SKM-1 treated with dmso at 0.1 percent for 144 hours (cell line): ENCODE measurements at regions not wholly inside any gene's neighbourhood (a gene's known extent, or its start where the extent isn't known, plus 50 kb on each side); places are given as distances from the start of the nearest gene placed in this dataset.

ENCODE experiments used
- DNase-seq: peaks from one replicate; lab custom pipeline; 2025; ENCODE audit not compliant: unreplicated experiment; lab: John Stamatoyannopoulos, UW

DNA sequence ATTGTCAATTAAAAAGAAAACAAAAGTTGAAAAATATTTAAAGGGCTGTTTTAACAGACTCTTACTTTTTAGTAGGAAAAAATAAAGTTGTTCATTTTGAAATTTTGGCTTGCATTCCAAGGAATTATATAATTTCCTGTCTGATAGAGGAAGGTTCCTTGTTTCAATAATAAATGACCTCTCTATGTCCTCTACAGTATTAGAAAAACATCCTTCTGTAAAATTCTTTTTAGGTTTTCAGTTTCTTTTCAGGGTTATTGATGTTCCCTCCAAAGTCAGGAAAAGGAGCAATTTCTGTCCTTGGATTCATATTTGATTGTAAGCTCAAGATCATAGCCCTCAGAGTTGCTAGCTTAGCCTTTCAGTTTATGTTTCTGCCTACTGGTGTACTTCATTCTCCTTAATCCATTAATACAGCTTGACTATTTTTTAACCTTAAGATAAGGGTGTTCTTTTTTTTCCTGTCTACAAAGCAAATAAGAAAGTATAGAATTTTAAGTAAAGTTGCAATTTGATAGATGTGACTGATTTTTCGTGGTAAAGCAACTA is 125.2 kb upstream of the COL3A1 start:
- DNase-seq = no peak

DNA sequence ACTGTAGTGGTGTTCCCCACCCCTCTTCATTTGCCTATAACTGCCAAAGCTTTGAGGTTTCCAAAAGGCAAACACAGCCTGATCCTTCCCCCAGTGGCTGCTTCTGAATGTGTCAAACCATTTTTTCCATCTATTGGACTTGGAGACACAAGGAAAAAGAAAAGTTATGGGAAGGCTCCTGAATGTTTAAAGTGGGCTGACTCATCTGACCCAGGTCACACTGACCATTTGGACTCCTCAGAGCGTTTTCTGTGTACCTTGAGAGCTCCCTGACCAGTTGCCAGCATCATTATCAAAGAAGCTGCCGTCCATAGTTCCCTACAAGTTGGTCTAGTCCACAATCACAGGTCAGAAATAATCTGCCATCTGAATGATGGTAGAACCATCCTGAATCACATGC is 123.4 kb upstream of the COL3A1 start:
- DNase-seq = no peak

DNA sequence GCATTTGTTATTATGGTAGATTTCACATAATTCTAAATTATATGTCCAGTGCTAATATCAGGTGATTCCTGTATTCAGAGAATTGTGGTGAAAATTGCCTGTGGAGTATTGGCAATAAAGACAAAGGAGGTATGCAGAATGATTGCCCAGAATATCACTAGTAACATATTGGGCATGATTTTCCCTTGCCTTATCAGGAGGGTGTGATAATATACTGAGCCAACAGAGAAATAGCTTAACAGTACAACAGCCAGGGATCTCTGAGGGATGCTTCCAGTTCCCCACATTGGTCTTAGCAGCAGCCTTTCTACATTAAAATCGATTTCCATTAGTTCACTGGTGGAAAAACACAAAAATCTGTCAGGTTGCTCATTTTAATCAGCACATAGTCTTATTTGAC is 122.9 kb upstream of the COL3A1 start:
- no peak for DNase-seq

DNA sequence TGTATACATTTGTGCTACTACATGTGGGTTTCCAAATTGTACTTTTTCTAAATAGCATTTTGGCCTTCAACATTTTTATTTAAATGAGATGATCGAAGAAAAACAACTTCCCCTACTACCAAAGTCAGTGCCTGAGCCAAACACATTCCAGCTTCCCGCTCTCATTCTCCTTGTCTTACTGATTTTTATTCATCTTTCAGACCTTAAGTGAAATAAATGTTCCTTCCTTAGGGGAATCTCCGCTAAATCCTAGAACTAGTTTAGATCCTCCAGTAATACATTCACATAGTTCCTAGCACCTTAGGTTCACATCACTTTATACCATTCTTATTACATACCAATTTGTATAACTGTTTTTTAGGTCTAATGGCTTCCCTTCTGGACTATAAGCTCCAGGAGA is 122.3 kb upstream of the COL3A1 start:
- no peak for DNase-seq

DNA sequence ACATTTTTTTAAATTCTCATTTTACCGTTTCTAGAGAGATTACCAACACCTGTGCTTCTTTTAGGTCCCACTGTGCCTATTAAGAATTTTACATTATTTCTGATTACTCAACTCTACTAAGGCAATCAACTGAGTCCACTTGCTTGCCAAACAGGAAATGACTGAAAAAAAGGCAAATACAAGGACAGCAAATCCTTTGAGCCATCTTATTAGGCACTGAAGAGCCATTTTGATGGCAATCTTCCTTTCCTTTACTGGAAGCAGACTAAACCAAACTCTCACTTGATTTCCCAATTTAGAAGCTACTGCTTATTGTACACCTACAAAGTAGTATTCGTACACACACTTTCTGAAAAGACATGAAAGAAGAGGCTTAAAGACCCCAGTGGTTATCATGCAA is 121.4 kb upstream of the COL3A1 start:
- no peak for DNase-seq

DNA sequence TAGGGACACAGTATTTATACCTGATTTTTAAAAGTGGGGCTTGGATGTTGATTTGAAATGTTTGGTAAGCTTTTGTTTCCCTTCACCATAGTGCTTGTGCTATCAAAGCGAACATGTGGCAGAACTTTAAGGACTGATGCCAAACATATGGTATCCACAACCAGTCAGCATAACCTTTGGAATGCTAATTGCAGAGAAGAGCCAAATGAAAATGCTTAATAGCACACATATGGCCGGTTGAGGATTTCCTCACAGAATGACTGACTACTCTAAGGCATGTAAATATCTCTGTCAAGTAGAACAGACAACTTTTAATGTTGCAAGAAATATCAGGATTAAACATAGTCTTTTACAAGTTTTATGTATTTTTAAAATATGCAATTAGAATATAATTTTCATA is 120.9 kb upstream of the COL3A1 start:
- DNase-seq = no peak

DNA sequence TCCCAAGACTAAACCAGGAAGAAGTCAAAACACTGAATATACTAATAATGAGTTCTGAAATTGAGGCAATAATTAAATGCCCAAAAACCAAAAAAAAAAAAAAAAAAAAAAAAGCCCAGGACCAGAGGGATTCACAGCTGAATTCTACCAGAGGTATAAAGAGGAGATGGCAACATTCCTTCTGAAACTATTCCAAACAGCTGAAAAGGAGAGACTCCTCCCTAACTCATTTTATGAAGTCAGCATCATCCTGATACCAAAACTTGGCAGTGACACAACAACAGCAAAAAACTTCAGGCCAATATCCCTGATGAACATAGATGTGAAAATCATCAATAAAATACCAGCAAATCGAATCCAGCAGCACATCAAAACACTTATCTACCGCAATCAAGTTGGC is 108.5 kb upstream of the COL3A1 start:
- no peak for DNase-seq

DNA sequence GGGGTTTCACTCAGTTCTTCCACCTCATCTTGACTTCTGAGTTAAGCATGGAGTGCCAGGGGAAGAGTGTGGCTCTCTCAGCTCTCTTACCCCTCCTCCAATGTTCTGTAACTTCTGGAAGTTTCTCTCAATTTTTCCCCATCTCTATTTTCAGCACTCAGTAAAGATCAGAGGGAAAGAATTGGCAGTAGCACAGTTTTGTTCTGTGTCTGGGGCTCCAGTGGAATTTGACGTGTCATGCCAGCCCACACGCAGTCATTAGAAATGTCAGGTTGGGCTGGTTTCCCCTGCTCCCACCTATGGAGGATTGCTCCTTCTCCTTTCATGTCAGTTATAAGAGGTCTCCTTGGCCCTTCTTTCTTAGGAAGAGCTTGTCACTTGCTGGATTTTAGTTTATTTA is 104.6 kb upstream of the COL3A1 start:
- DNase-seq = no peak

DNA sequence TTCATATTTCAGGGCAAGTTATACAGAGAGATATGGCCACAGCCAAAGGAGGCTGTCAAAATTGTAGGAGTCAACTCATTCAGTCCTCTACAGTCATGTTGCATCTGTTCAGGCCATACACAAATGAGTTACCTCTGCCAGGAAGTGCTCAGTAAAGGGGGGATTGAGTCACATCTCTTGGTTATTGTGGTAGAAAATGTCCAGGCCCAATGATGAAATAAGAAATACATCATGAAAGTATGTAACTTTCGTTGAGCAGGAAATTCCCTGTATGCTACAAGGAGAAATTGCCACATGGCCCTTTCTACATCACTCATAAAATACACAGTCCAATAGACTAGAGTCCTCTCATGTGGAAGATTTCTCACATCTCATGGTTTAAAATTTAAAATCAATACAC is 103.9 kb upstream of the COL3A1 start:
- DNase-seq = peak; percentile 20

DNA sequence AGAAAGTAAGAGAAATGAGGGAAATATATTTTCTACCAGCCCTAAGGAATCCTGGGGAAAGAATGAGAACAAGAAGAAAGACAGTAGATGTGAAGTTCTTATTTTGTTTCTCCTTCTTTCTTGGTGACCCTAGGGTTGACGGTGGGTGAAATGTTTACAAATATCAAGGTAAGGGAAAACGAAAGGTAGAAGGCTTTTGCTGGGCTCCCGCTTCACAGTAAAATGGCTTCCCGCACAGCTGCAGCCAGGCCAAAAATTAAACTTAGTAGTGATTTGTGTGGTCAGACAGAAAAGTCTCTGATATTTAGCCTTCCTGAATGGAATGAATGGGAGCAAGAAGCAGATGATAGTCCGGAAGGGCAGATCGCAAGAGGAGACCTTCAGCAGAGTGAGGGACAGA is 99.1 kb upstream of the COL3A1 start:
- DNase-seq = no peak

DNA sequence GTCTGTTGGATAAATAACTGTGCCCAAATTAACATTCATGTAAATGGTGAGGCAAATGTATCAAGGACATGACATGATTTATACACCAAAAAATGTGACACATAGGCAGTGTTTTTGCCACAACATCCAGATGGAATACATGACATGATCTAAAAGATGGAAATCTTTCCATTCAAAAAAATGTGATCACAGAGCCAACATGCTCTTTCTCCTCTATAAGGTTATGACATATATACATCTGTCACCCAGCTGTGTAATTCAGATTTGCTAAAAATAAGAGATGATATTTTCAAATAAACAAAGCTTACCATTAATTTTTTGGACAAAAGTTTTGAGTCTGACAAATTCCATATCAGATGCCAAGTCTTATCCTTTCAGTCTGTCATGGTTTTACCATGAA is 95.5 kb upstream of the COL3A1 start:
- no peak for DNase-seq

DNA sequence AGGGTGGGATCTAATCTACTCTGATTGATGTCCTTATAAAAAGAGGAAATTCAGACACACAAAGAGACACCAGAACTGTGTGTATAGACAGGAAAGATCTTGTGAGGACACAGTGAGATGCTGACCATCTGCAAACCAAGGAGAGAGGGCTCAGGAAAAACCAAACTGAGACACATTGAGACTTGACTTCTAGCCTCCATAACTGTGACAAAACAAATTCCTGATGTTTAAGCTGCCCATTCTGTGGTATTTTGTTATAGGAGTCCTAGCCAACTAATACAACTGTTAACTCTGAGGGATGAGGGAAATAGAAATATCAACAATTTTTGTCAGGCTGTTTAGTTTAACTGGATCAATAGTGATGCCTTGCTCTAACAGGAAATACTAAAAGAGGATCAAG is 93.4 kb upstream of the COL3A1 start:
- no peak for DNase-seq

DNA sequence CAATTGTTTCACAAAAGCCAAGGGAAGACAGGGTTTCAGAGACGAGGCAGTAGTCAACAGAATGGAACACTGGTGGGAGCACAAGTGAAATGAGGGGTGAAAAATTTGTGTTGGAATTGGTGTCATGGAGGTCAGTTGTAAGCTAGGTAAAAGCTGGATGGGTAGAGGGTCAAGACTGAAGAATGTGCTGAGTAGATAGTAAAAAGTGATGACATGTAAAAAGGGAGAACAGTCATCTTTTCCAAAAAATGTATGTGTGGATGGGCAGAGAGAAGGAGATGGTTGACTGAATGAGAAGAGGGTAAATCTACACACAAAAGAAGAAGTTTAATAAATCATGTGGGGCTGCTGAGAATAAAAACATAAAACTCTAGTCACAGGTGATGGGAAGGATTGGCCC is 92.7 kb upstream of the COL3A1 start:
- DNase-seq = no peak

DNA sequence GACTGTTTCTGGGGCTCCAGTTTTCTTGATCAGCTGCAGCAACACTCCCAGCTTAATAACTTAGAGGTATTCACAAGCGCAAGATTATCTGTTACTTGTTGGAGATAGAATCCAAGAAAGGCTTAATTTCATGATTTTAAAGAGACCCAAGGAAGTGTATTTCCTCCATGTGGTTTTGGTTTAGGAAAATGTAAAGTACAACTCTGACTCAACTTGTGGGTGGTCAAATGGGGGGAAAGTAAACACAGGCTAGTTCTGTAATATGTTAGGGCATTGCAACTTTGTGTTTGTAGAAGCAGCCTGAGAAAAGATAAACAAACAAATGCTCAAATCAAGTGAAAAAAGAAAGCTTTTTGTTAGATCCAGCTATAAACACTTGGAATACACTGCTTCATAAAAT is 90.1 kb upstream of the COL3A1 start:
- DNase-seq = no peak

DNA sequence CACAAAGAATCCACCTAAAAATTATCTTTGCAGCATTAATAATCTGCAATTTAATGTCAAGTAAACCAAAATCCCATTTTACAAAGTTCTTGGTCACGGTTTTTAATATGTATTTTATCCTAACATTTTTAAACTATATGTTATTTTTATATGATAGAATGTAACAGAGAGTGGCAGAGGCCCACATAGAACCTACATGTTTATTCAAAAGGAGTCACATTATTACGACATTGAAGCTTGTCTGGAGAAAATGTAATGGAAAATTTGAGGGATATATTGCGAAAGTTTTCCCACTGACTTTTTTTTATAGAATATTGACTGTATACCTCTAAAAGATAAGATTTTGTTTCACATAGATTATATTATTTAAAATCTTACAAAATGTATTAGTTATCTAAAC is 89.7 kb upstream of the COL3A1 start:
- DNase-seq = no peak

DNA sequence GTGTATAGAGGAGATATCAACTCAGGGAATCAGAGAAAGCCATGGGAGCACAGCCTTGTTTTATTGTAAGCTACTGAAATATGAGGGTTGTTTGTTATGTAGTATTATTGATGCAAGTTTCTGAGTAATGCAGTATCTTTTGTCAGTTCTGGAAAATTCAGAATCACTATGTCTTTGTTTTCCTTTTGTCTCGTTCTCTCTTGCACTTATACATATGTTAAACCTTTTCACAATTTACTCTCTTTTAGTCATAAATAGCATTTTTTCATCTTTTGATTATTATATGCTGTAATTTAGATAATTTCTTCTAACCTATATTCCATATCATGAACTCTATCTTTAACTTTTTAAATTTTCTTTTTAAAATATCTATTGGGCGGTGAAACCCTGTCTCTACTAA is 85.0 kb upstream of the COL3A1 start:
- DNase-seq = no peak

DNA sequence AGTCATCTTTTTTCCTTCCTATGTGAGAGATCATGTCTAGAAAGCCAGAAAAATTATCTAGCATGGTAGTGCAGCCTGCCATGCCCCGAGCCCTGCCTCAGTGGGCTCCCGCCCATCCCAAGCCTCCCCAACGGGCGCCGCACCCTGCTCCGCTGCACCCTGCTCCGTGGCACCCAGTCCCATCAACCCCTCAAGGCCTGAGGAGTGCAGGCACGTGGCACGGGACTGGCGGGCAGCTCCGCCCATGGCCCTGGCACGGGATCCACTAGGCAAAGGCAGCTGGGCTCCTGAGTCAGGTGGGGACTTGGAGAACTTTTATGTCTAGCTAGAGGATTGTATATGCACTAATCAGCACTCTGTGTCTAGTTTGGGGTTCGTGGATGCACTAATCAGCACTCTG is 83.4 kb upstream of the COL3A1 start:
- no peak for DNase-seq

DNA sequence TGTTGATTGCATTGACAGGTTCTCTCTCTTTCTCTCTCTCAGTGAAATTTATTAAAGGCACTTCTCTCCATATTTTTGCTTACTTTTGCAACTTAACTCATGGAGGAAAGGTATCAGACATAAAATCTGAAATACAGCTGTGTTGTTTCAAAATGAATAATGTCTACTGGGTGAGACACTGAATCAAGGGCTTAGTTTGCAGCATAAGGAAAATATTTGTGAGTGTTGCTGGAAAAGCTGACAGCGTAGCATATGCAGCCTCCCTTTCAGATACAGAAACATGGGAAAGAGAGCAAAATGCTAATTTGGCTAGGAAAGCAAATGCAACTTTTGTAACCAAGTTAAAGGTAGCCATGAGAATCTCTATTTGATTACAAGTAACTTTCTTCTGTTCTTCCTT is 81.5 kb upstream of the COL3A1 start:
- no peak for DNase-seq

DNA sequence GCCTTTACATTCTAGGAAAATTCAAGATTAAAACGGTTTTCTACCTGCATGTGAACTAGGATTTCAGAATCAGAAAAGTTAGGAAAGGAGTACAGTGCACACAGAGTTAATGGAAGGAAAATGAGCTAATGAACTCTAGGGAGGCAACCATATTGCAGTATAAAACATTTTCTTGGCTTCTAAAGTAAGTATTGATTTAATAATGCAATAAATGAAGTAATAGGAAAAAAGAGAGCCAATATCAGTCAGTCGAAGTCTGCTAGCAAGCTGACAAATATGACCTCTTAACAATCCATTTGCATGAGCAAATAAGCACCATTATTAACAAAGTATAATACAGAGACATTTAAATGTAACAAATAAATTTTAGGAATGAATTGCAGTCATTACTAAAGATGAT is 80.2 kb upstream of the COL3A1 start:
- DNase-seq = no peak

DNA sequence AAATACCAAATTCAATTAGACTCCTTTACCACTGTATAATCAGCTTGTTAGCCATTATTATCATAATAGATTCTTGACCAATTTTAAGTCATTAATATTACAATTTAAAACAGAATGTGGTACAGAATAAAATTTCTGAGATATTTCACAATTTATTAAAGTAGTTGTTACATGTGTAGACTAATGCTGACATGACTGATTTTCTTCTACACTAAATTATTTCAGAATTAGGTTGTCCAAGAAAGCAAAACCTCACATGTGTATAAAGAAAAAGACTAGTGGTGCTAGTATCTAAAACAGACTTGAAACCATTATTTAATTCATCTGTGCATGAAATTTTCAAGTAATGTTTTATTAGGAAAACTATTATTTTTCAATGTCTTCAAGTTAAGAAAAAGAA is 79.2 kb upstream of the COL3A1 start:
- DNase-seq = no peak

DNA sequence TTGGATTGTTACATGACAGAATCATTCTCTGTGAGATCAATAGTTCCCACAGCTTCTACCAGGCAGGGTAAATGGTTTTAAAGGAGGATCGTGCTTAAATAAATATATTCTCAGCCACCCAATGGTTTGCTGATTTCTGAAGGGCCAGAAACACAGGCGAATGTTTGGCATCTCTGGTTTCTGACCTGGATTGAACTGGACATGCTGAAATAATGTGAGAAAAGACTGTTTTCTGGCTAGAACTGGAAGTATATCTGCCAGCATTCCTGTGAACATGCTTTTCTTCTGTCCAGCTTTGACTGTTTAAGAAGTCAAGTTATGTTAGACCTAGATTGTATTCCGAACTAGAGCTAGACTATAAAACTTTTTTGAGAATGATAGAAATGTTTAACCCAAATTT is 77.1 kb upstream of the COL3A1 start:
- no peak for DNase-seq

DNA sequence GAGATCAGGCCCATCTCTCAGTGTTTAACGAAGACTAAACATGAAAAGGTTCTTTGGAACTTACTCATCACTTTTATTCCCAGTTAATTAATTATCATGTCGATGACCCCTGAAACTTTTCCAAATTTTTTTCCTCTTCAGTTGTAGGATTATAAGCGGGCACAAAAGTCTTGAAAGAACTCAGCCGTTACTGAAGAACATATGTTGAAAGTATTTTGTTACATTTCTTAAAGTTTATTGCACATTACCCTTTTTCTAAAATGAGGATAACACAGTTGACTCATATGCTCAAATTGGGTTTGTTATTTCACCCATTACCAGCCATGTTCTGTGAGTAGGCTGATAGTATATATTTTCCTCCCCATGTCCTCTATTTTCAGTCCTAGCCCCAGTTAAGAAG is 75.9 kb upstream of the COL3A1 start:
- DNase-seq = no peak

DNA sequence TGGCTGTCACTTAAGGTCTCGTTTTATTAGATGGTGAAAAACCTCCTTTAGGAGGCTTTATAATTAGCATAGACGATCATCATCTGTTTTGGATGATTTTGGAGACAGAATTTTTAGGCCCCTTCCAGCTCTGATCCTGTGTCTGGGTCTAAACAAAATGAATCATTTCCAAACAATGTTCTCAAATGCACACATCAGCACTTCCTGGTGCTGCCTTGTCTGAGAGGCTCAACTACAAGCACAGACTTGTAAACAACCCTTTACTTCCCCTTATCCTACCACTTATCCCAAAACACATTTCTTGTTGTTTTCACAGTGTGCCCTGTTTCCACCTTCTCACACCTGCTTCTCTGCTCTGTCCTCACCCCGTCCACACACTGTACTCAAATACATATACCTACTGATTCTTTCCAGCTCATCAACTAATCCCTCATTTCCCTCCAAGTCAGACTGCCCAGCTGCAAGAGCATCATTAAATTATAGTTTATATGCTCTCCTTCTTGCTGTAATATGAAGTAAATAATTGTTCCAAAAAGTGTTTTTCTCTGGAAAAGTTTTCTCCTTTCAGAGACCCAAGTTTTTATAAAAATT is 71.2 kb upstream of the COL3A1 start:
- DNase-seq = no peak

DNA sequence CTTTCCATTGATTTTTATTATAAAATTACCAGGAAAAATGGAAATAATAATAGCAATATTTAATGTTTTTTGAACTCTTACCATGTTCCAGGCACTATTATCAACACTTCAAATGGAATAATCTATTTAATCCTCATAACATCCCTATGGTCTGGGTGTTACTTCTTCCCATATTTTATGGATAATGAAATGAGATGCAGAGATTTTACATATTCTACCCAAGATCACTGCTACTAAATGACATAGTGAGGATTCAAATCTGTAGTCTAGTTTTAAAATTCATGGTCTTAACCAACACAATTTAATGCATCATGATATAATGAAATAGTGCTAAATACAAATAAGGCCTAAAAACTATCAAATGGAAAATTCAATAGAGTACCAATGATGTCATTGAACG is 70.4 kb upstream of the COL3A1 start:
- no peak for DNase-seq
